ENCODE measurements at regions not wholly inside any gene's neighbourhood (a gene's known extent, or its start where the extent isn't known, plus 50 kb on each side); places are given as distances from the start of the nearest gene placed in this dataset.

DNA sequence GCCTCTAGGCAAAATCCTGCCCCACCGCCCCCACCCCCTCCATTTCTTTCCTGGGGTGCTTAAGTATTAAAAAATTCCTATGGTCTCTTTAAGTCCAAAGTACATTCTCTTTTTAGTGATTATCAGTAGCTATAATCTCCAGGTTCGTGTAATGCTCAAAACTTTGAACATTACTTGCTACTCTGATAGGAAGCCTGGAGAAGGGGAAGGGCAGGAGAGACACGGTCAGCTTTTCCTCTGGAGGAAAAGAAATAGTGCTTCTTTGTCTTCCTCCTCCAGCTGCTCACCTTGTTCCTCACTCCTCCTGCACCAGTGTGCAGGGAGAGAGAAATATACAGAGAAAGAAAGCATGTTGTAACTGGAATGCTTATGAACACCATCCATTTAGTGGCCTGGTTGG lies 80.4 kb downstream of the PPP1R2C start:
- TF ChIP-seq, protein P1, sequence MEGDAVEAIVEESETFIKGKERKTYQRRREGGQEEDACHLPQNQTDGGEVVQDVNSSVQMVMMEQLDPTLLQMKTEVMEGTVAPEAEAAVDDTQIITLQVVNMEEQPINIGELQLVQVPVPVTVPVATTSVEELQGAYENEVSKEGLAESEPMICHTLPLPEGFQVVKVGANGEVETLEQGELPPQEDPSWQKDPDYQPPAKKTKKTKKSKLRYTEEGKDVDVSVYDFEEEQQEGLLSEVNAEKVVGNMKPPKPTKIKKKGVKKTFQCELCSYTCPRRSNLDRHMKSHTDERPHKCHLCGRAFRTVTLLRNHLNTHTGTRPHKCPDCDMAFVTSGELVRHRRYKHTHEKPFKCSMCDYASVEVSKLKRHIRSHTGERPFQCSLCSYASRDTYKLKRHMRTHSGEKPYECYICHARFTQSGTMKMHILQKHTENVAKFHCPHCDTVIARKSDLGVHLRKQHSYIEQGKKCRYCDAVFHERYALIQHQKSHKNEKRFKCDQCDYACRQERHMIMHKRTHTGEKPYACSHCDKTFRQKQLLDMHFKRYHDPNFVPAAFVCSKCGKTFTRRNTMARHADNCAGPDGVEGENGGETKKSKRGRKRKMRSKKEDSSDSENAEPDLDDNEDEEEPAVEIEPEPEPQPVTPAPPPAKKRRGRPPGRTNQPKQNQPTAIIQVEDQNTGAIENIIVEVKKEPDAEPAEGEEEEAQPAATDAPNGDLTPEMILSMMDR (IDR thresholded peaks at IDR 0.05) = no peak
- TF ChIP-seq POLR2A (IDR thresholded peaks at IDR 0.05) = no peak

Data from Peyer's patch (tissue), 4 donors.